ENCODE measurements at regions not wholly inside any gene's neighbourhood (a gene's known extent, or its start where the extent isn't known, plus 50 kb on each side); places are given as distances from the start of the nearest gene placed in this dataset.

- Histone ChIP-seq H3K9me2 (ENCODE audit: insufficient read depth) (no peaks in the 10 kb centered on the region), H3K4me2 (no peak overlapping the region), H3K4me3 (no peak overlapping the region), H3K9me3 (ENCODE audit: insufficient read depth, low read depth) (no peaks in the 10 kb centered on the region), H3K4me1 (replicated peaks; ENCODE audit: insufficient read depth) (0 out of 2 replicates have a peak, but pooled peaks cover under 1% of the 10 kb centered on the region), H3K79me2 (ENCODE audit: low read depth) (no peaks in the 10 kb centered on the region), H3F3A (ENCODE audit: insufficient read depth, low read depth) (no peaks in the 10 kb centered on the region), H2AFZ (no peak overlapping the region), H3K27ac (no peak overlapping the region), H3K36me3 (ENCODE audit: low read depth) (no peaks in the 10 kb centered on the region), H4K20me1 (ENCODE audit: insufficient read depth) (no peaks in the 10 kb centered on the region), H3K27me3 (ENCODE audit: insufficient read depth, low read depth) (no peaks in the 10 kb centered on the region)
- POLR2A ChIA-PET (ENCODE audit: unreplicated experiment) = no interaction called here
- CTCF ChIA-PET = no interaction called here
- TF ChIP-seq CTCF (conservative IDR thresholded peaks at IDR 0.05) (no peak), EZH2 (IDR thresholded peaks at IDR 0.05; ENCODE audit: low read depth) (no peak)
- intact Hi-C loops (cut with micrococcal nuclease; ENCODE audit: unreplicated experiment) = no loop called here
- no TSS peak for BruUV-seq (replicated peaks)
- no peak for DNase-seq
These were observed 263.1 kb downstream of the RPS24 start for GRCh38 chr10:78296785-78297184.

GRCh38 chr10:78297997-78298396 is 264.3 kb downstream of the RPS24 start:
- Histone ChIP-seq H3K9me3 (ENCODE audit: insufficient read depth, low read depth) (no peaks in the 10 kb centered on the region), H3K27ac (no peak overlapping the region), H3K9me2 (ENCODE audit: insufficient read depth) (no peaks in the 10 kb centered on the region), H3K4me2 (no peak overlapping the region), H3K4me3 (no peak overlapping the region), H3K36me3 (ENCODE audit: low read depth) (no peaks in the 10 kb centered on the region), H3K27me3 (ENCODE audit: insufficient read depth, low read depth) (no peaks in the 10 kb centered on the region), H3K4me1 (replicated peaks; ENCODE audit: insufficient read depth) (peaks cover 10% of the 10 kb centered on the region), H4K20me1 (ENCODE audit: insufficient read depth) (no peaks in the 10 kb centered on the region), H3K79me2 (ENCODE audit: low read depth) (no peaks in the 10 kb centered on the region), H2AFZ (no peak overlapping the region), H3F3A (ENCODE audit: insufficient read depth, low read depth) (no peaks in the 10 kb centered on the region)
- no TSS peak for BruUV-seq (replicated peaks)
- intact Hi-C loops (cut with micrococcal nuclease; ENCODE audit: unreplicated experiment) = no loop called here
- ChIA-PET POLR2A (ENCODE audit: unreplicated experiment) (no interaction called here), CTCF (no interaction called here)
- DNase-seq = no peak
- TF ChIP-seq EZH2 (IDR thresholded peaks at IDR 0.05; ENCODE audit: low read depth) (no peak), CTCF (conservative IDR thresholded peaks at IDR 0.05) (no peak)

- Histone ChIP-seq H3F3A (ENCODE audit: insufficient read depth, low read depth) (peaks cover 4% of the 10 kb centered on the region; the same call in 1 of the 2 replicates), H3K36me3 (ENCODE audit: low read depth) (no peaks in the 10 kb centered on the region), H3K27me3 (ENCODE audit: insufficient read depth, low read depth) (no peaks in the 10 kb centered on the region), H3K4me2 (no peak overlapping the region), H3K27ac (no peak overlapping the region), H3K4me1 (replicated peaks; ENCODE audit: insufficient read depth) (peaks cover 10% of the 10 kb centered on the region), H3K4me3 (no peak overlapping the region), H3K9me3 (ENCODE audit: insufficient read depth, low read depth) (no peaks in the 10 kb centered on the region), H3K79me2 (ENCODE audit: low read depth) (no peaks in the 10 kb centered on the region), H2AFZ (no peak overlapping the region), H3K9me2 (ENCODE audit: insufficient read depth) (no peaks in the 10 kb centered on the region), H4K20me1 (ENCODE audit: insufficient read depth) (no peaks in the 10 kb centered on the region)
- DNase-seq = no peak
- ChIA-PET CTCF (no interaction called here), POLR2A (ENCODE audit: unreplicated experiment) (no interaction called here)
- TF ChIP-seq EZH2 (IDR thresholded peaks at IDR 0.05; ENCODE audit: low read depth) (no peak), CTCF (conservative IDR thresholded peaks at IDR 0.05) (no peak)
- no TSS peak for BruUV-seq (replicated peaks)
- intact Hi-C loops (cut with micrococcal nuclease; ENCODE audit: unreplicated experiment) = no loop called here
These were observed 265.2 kb downstream of the RPS24 start for GRCh38 chr10:78298835-78299234.

Measured in PC-9 (cell line).